HEK293 (cell line): ENCODE measurements at regions not wholly inside any gene's neighbourhood (a gene's known extent, or its start where the extent isn't known, plus 50 kb on each side); places are given as distances from the start of the nearest gene placed in this dataset.

Experiments used
- CTCF ChIA-PET: fragments of 350-600 bp; formaldehyde crosslinking; extraction: SDS; loops from one replicate; lab custom pipeline; 2021; ENCODE audit warnings: antibody characterized with exemption; lab: Yijun Ruan, JAX
- POLR2A ChIA-PET: fragments of 300-600 bp; formaldehyde crosslinking; extraction: SDS; loops from one replicate; lab custom pipeline; 2020; ENCODE audit warnings: antibody characterized with exemption, inconsistent platforms; lab: Yijun Ruan, JAX
- H3K27ac ChIP-seq: fragments of 200-500 bp; sonication (Bioruptor generic); 2 replicates; pipeline ENCODE4 v1.5.1; 2014; ENCODE audit warnings: low read depth, low read length, control low read depth, inconsistent platforms; ENCODE audit errors: extremely low read depth
- H3K36me3 ChIP-seq, 2 experiments: fragments of 200-500 bp in 1 of 2; sonication (Bioruptor generic) in 1 of 2; 1 replicate in 1 of 2; 2 replicates in 1 of 2; pipeline ENCODE4 v1.5.1; 2014 to 2017; ENCODE audit warnings: inconsistent platforms in 2 of 2, low read length in 2 of 2; ENCODE audit not compliant: control insufficient read depth in 2 of 2, insufficient read depth in 1 of 2
- H3K4me1 ChIP-seq: fragments of 200-500 bp; sonication (Bioruptor generic); 2 replicates; pipeline ENCODE4 v1.5.1; 2014; ENCODE audit warnings: mild to moderate bottlenecking, low read length, inconsistent platforms; ENCODE audit not compliant: control insufficient read depth, insufficient read depth
- H3K4me3 ChIP-seq: 2 replicates; pipeline ENCODE4 v1.5.1; 2011; ENCODE audit warnings: low read depth, mild to moderate bottlenecking, control low read depth, low read length, moderate library complexity
- H3K9me3 ChIP-seq: fragments of 200-500 bp; sonication (Bioruptor generic); 2 replicates; pipeline ENCODE4 v1.5.1; 2014; ENCODE audit warnings: low read depth, low read length, inconsistent platforms; ENCODE audit not compliant: control insufficient read depth, insufficient read depth
- AEBP2 ChIP-seq: fragments of 450-650 bp; formaldehyde crosslinking; IDR thresholded peaks from 2 replicates; pipeline ENCODE4 v1.5.1; 2016; ENCODE audit warnings: missing biosample characterization, missing genetic modification characterization, borderline replicate concordance
- KLF1 ChIP-seq: fragments of 450-650 bp; formaldehyde crosslinking; IDR thresholded peaks from 2 replicates; pipeline ENCODE4 v1.5.1; 2016; ENCODE audit warnings: missing biosample characterization, missing genetic modification characterization
- SALL2 ChIP-seq: fragments of 450-650 bp; formaldehyde crosslinking; IDR thresholded peaks from 2 replicates; pipeline ENCODE4 v1.5.0; 2017; ENCODE audit warnings: missing biosample characterization, mild to moderate bottlenecking, missing genetic modification characterization, borderline replicate concordance
- TSHZ1 ChIP-seq: fragments of 450-650 bp; formaldehyde crosslinking; IDR thresholded peaks from 2 replicates; pipeline ENCODE4 v1.5.1; 2016; ENCODE audit warnings: missing biosample characterization, missing genetic modification characterization, borderline replicate concordance
- ZNF23 ChIP-seq: fragments of 450-650 bp; formaldehyde crosslinking; IDR thresholded peaks from 2 replicates; pipeline ENCODE4 v1.5.1; 2016; ENCODE audit warnings: missing biosample characterization, missing genetic modification characterization, borderline replicate concordance
- ZNF610 ChIP-seq: fragments of 450-650 bp; formaldehyde crosslinking; IDR thresholded peaks from 2 replicates; pipeline ENCODE4 v1.5.1; 2016; ENCODE audit warnings: missing biosample characterization, missing genetic modification characterization, borderline replicate concordance
- TF ChIP-seq, protein P1 (sequence below): fragments of 450-650 bp; formaldehyde crosslinking; IDR thresholded peaks from 2 replicates; pipeline ENCODE4 v1.5.1; 2016; ENCODE audit warnings: missing biosample characterization, missing genetic modification characterization
- TF ChIP-seq, protein P2 (sequence below): fragments of 450-650 bp; formaldehyde crosslinking; IDR thresholded peaks from 2 replicates; pipeline ENCODE4 v1.5.1; 2016; ENCODE audit warnings: missing biosample characterization, missing genetic modification characterization

- Histone ChIP-seq H3K4me3 (no peak overlapping the region), H3K4me1 (no peaks in the 10 kb centered on the region), H3K9me3 (0 out of 2 replicates have a peak, but pooled peaks cover 3% of the 10 kb centered on the region), H3K36me3 (no peaks in the 10 kb centered on the region), H3K27ac (no peak overlapping the region)
- ChIA-PET POLR2A (no interaction called here), CTCF (interaction anchor here (0.6 to 0.7 kb wide), 2 partner anchors 331 to 350 kb away, joined by 3 read pairs; no protein-coding TSS in a partner anchor)
- TF ChIP-seq, protein P1, sequence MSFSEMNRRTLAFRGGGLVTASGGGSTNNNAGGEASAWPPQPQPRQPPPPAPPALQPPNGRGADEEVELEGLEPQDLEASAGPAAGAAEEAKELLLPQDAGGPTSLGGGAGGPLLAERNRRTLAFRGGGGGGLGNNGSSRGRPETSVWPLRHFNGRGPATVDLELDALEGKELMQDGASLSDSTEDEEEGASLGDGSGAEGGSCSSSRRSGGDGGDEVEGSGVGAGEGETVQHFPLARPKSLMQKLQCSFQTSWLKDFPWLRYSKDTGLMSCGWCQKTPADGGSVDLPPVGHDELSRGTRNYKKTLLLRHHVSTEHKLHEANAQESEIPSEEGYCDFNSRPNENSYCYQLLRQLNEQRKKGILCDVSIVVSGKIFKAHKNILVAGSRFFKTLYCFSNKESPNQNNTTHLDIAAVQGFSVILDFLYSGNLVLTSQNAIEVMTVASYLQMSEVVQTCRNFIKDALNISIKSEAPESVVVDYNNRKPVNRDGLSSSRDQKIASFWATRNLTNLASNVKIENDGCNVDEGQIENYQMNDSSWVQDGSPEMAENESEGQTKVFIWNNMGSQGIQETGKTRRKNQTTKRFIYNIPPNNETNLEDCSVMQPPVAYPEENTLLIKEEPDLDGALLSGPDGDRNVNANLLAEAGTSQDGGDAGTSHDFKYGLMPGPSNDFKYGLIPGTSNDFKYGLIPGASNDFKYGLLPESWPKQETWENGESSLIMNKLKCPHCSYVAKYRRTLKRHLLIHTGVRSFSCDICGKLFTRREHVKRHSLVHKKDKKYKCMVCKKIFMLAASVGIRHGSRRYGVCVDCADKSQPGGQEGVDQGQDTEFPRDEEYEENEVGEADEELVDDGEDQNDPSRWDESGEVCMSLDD (tag by site-specific recombination): no peak
- TF ChIP-seq TSHZ1 (no peak), ZNF23 (tag by site-specific recombination) (no peak)
- TF ChIP-seq, all 188 proteins: peak for 0
Observed at GRCh38 chr17:5822281-5823060, 238.2 kb upstream of the NLRP1 start.

GRCh38 chr17:5823219-5823618 lies 238.9 kb upstream of the NLRP1 start:
- ChIA-PET CTCF (interaction anchor here (0.6 to 0.7 kb wide), 2 partner anchors 331 to 350 kb away, joined by 3 read pairs; no protein-coding TSS in a partner anchor), POLR2A (no interaction called here)
- H3K9me3 ChIP-seq: 0 out of 2 replicates have a peak, but pooled peaks cover 3% of the 10 kb centered on the region
- TF ChIP-seq AEBP2 (no peak), ZNF610 (tag by site-specific recombination) (no peak), KLF1 (tag by site-specific recombination) (no peak), SALL2 (no peak)
- TF ChIP-seq, protein P2, sequence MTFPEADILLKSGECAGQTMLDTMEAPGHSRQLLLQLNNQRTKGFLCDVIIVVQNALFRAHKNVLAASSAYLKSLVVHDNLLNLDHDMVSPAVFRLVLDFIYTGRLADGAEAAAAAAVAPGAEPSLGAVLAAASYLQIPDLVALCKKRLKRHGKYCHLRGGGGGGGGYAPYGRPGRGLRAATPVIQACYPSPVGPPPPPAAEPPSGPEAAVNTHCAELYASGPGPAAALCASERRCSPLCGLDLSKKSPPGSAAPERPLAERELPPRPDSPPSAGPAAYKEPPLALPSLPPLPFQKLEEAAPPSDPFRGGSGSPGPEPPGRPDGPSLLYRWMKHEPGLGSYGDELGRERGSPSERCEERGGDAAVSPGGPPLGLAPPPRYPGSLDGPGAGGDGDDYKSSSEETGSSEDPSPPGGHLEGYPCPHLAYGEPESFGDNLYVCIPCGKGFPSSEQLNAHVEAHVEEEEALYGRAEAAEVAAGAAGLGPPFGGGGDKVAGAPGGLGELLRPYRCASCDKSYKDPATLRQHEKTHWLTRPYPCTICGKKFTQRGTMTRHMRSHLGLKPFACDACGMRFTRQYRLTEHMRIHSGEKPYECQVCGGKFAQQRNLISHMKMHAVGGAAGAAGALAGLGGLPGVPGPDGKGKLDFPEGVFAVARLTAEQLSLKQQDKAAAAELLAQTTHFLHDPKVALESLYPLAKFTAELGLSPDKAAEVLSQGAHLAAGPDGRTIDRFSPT: no peak
- TF ChIP-seq, protein P1 (tag by site-specific recombination): no peak
- H3K27ac ChIP-seq: no peak overlapping the region
- H3K4me1 ChIP-seq: no peaks in the 10 kb centered on the region
- H3K36me3 ChIP-seq: no peaks in the 10 kb centered on the region
- H3K4me3 ChIP-seq: no peak overlapping the region
